GM19455 (cell line): ENCODE measurements at regions not wholly inside any gene's neighbourhood (a gene's known extent, or its start where the extent isn't known, plus 50 kb on each side); places are given as distances from the start of the nearest gene placed in this dataset.
"Not testable (repeated sequence)": the region's sequence is repeated elsewhere in the genome, so short reads cannot be mapped to it uniquely, and the experiment has no call there.

Source experiments
- ATAC-seq: cut with Tn5 transposase; IDR thresholded peaks from one replicate; pipeline ENCODE4 v1.9.1; 2021; ENCODE audit not compliant: unreplicated experiment

- no peak for ATAC-seq
Measured at GRCh38 chr20:12199703-12200102, 282.0 kb downstream of the BTBD3 start.

- ATAC-seq = no peak
Measured at GRCh38 chr20:12201289-12201991, 283.7 kb downstream of the BTBD3 start.

- ATAC-seq = no peak
Measured at GRCh38 chr20:12203399-12203798, 285.7 kb downstream of the BTBD3 start.

GRCh38 chr20:12203981-12204380 lies 286.3 kb downstream of the BTBD3 start:
- no peak for ATAC-seq

GRCh38 chr20:12207875-12208274 lies 290.2 kb downstream of the BTBD3 start:
- ATAC-seq = no peak

GRCh38 chr20:12210591-12210990 lies 292.9 kb downstream of the BTBD3 start:
- no peak for ATAC-seq

- no peak for ATAC-seq
Measured at GRCh38 chr20:12211361-12211760, 293.7 kb downstream of the BTBD3 start.

- no peak for ATAC-seq
Measured at GRCh38 chr20:12217382-12217781, 299.7 kb downstream of the BTBD3 start.

GRCh38 chr20:12219798-12220197 lies 302.1 kb downstream of the BTBD3 start:
- ATAC-seq = no peak

- no peak for ATAC-seq
Measured at GRCh38 chr20:12223057-12223456, 305.4 kb downstream of the BTBD3 start.

- ATAC-seq = no peak
Measured at GRCh38 chr20:12225898-12226297, 308.2 kb downstream of the BTBD3 start.

GRCh38 chr20:12229891-12230290 lies 312.2 kb downstream of the BTBD3 start:
- ATAC-seq = no peak

GRCh38 chr20:12237772-12238171 lies 320.1 kb downstream of the BTBD3 start:
- no peak for ATAC-seq

GRCh38 chr20:12241065-12241464 lies 323.4 kb downstream of the BTBD3 start:
- ATAC-seq = no peak

GRCh38 chr20:12243327-12243726 lies 325.6 kb downstream of the BTBD3 start:
- ATAC-seq = no peak

GRCh38 chr20:12248481-12248880 lies 330.8 kb downstream of the BTBD3 start:
- no peak for ATAC-seq

GRCh38 chr20:12250661-12251060 lies 333.0 kb downstream of the BTBD3 start:
- not testable (repeated sequence) for ATAC-seq

- ATAC-seq = no peak
Measured at GRCh38 chr20:12252793-12253192, 335.1 kb downstream of the BTBD3 start.

GRCh38 chr20:12255461-12255970 lies 337.8 kb downstream of the BTBD3 start:
- no peak for ATAC-seq

- no peak for ATAC-seq
Measured at GRCh38 chr20:12256806-12257205, 339.1 kb downstream of the BTBD3 start.

GRCh38 chr20:12262747-12263146 lies 345.1 kb downstream of the BTBD3 start:
- no peak for ATAC-seq

- no peak for ATAC-seq
Measured at GRCh38 chr20:12264711-12265110, 347.0 kb downstream of the BTBD3 start.

GRCh38 chr20:12265662-12266061 lies 348.0 kb downstream of the BTBD3 start:
- no peak for ATAC-seq
